AG09319 (cell line): ENCODE measurements at regions not wholly inside any gene's neighbourhood (a gene's known extent, or its start where the extent isn't known, plus 50 kb on each side); places are given as distances from the start of the nearest gene placed in this dataset.

ENCODE experiments used
- DNase-seq: peaks from one replicate; pipeline ENCODE4 v3.0.0-alpha.2; 2010; ENCODE audit warnings: low read depth; ENCODE audit errors: extremely low read depth
- CTCF ChIP-seq: IDR thresholded peaks from 2 replicates; pipeline ENCODE4 v1.5.1; 2011; ENCODE audit warnings: low read depth, mild to moderate bottlenecking, inconsistent platforms, low read length, moderate library complexity

- DNase-seq: no peak
- TF ChIP-seq CTCF: no peak
Measured at GRCh38 chr1:29689372-29690030, 453.2 kb downstream of the PTPRU start.

GRCh38 chr1:29688471-29689365 lies 452.4 kb downstream of the PTPRU start:
- DNase-seq: no peak
- TF ChIP-seq CTCF: no peak

GRCh38 chr1:29687601-29688244 lies 451.4 kb downstream of the PTPRU start:
- no peak for DNase-seq
- no peak for TF ChIP-seq CTCF

- TF ChIP-seq CTCF: no peak
- DNase-seq: no peak
Measured at GRCh38 chr1:29687166-29687565, 450.8 kb downstream of the PTPRU start.

GRCh38 chr1:29686012-29686930 lies 449.9 kb downstream of the PTPRU start:
- no peak for DNase-seq
- TF ChIP-seq CTCF: no peak

GRCh38 chr1:29685387-29685786 lies 449.1 kb downstream of the PTPRU start:
- TF ChIP-seq CTCF: no peak
- DNase-seq: no peak
